GM23248 (cell line): ENCODE measurements at regions not wholly inside any gene's neighbourhood (a gene's known extent, or its start where the extent isn't known, plus 50 kb on each side); places are given as distances from the start of the nearest gene placed in this dataset.

Experiments
- DNase-seq: peaks from one replicate; pipeline ENCODE4 v3.0.0-alpha.2; 2015
- H2AFZ ChIP-seq: fragments of 200-600 bp; sonication (generic); 2 replicates; pipeline ENCODE4 v1.6.1; 2016; ENCODE audit warnings: antibody characterized with exemption
- H3F3A ChIP-seq: fragments of 200-600 bp; sonication (generic); 2 replicates; pipeline ENCODE4 v1.6.1; 2016; ENCODE audit warnings: mild to moderate bottlenecking, antibody characterized with exemption, mixed run types; ENCODE audit not compliant: insufficient read depth
- H3K27ac ChIP-seq: fragments of 200-600 bp; sonication (generic); 2 replicates; pipeline ENCODE4 v1.5.1; 2016; ENCODE audit warnings: mild to moderate bottlenecking
- H3K27me3 ChIP-seq: fragments of 200-600 bp; sonication (generic); replicated peaks from 2 replicates; pipeline ENCODE4 v1.6.1; 2016; ENCODE audit warnings: mild to moderate bottlenecking; ENCODE audit not compliant: insufficient read depth
- H3K36me3 ChIP-seq: fragments of 200-600 bp; sonication (generic); 2 replicates; pipeline ENCODE4 v1.6.1; 2016; ENCODE audit warnings: low read depth, mild to moderate bottlenecking
- H3K4me1 ChIP-seq: fragments of 200-600 bp; sonication (generic); 2 replicates; pipeline ENCODE4 v1.6.1; 2016; ENCODE audit warnings: mild to moderate bottlenecking; ENCODE audit not compliant: insufficient read depth
- H3K4me2 ChIP-seq: fragments of 200-600 bp; sonication (generic); one replicate; pipeline ENCODE4 v1.6.1; 2016; ENCODE audit warnings: mild to moderate bottlenecking; ENCODE audit not compliant: unreplicated experiment
- H3K4me3 ChIP-seq: fragments of 200-600 bp; sonication (generic); 2 replicates; pipeline ENCODE4 v1.5.1; 2016; ENCODE audit warnings: mild to moderate bottlenecking
- H3K79me2 ChIP-seq: fragments of 200-600 bp; sonication (generic); 2 replicates; pipeline ENCODE4 v1.6.1; 2016; ENCODE audit warnings: mild to moderate bottlenecking; ENCODE audit not compliant: insufficient read depth
- H3K9ac ChIP-seq: fragments of 200-600 bp; sonication (generic); 2 replicates; pipeline ENCODE4 v1.6.1; 2016; ENCODE audit warnings: mild to moderate bottlenecking
- H3K9me2 ChIP-seq: fragments of 200-600 bp; sonication (generic); 2 replicates; pipeline ENCODE4 v1.6.1; 2016; ENCODE audit warnings: mixed run types, mild to moderate bottlenecking, moderate library complexity; ENCODE audit not compliant: insufficient read depth
- H3K9me3 ChIP-seq: fragments of 200-600 bp; sonication (generic); one replicate; pipeline ENCODE4 v1.6.1; 2017; ENCODE audit warnings: low read depth
- H4K20me1 ChIP-seq: fragments of 200-600 bp; sonication (generic); 2 replicates; pipeline ENCODE4 v1.6.0; 2016; ENCODE audit not compliant: insufficient read depth
- EZH2 ChIP-seq: fragments of 200-600 bp; sonication (generic); IDR thresholded peaks from 2 replicates; pipeline ENCODE4 v1.6.1; 2018; ENCODE audit warnings: antibody characterized with exemption, mild to moderate bottlenecking; ENCODE audit not compliant: insufficient read depth, poor library complexity, severe bottlenecking
- EZH2phosphoT487 ChIP-seq: fragments of 200-600 bp; sonication (generic); IDR thresholded peaks from 2 replicates; pipeline ENCODE4 v1.6.1; 2018; ENCODE audit warnings: antibody characterized with exemption, moderate library complexity, mild to moderate bottlenecking, low read depth; ENCODE audit not compliant: insufficient read depth
- WGBS, 2 experiments: methylation state at CpG; one replicate each; pipeline ENCODE4 v1.1.6; 2015 to 2017; ENCODE audit warnings: low lambda C conversion rate in 2 of 2, low coverage in 1 of 2; ENCODE audit errors: missing lambda C conversion rate in 2 of 2; 5-methylcytosine and 5-hydroxymethylcytosine counted together
- in situ Hi-C: fragments of 300-500 bp; cut with MboI; formaldehyde crosslinking; loops from 2 replicates; pipeline ENCODE4 v1.15.0; 2020

DNA sequence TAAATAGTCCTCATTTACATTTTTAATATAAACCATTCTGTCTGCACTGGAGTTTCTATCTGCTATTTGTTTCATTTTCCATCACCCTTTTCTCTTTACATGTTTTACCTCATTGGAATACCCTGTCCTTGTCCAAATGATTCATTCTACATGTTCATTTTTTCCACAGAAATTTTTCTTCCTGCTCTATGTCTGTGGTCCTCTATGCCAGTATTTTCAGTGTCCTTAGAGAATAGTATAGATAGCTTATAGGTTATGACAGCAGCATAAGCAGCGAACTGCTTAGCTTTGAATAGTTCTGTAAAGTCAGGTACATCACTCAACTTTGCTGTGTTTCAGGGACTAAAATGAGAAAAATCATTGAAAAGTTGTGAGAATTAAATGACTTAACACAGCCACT, 742.3 kb upstream of the CBLB start:
- Histone ChIP-seq H3K4me2 (peak overlapping the region; percentile 44), H2AFZ (no peak overlapping the region), H3F3A (peaks cover 23% of the 10 kb centered on the region), H3K9ac (no peak overlapping the region), H3K4me3 (no peak overlapping the region), H4K20me1 (no peaks in the 10 kb centered on the region), H3K79me2 (no peaks in the 10 kb centered on the region), H3K36me3 (no peaks in the 10 kb centered on the region), H3K4me1 (peaks cover 36% of the 10 kb centered on the region), H3K27me3 (no peaks in the 10 kb centered on the region), H3K9me3 (no peaks in the 10 kb centered on the region), H3K27ac (peak overlapping the region; percentile 48), H3K9me2 (no peaks in the 10 kb centered on the region)
- DNase-seq, result peak; percentile 24
- TF ChIP-seq EZH2phosphoT487, result no peak
- TF ChIP-seq EZH2, result no peak
- 90 to 100% methylated on average over 1 of the region's 1 CpG for WGBS, 2 experiments
- in situ Hi-C loops, result no loop called here

DNA sequence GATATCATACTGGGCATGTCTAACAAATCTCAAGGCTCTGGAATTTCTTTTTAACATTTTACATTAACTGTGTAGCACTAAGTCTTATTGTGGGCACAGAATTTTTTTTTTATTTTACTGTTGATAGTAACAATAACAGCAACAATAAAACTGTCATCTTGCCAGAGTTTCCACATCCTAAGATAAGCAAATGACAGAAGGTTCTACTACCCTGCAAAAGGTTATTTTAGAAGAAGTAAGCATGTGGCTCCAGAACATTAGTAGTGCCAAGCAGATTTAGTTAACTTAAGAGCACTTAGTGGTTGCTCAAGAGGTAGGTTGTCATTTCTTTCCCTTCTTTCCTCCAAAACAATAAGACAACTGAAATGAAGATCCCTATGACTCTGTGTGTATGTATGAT, 743.0 kb upstream of the CBLB start:
- Histone ChIP-seq H3K27me3 (no peaks in the 10 kb centered on the region), H3K4me2 (no peak overlapping the region), H3K36me3 (no peaks in the 10 kb centered on the region), H3K4me3 (no peak overlapping the region), H3K9me2 (no peaks in the 10 kb centered on the region), H3K27ac (peak overlapping the region; percentile 48; the same call in 1 of the 2 replicates), H2AFZ (0 out of 2 replicates have a peak overlapping the region, but pooled peaks have one; percentile 37), H4K20me1 (no peaks in the 10 kb centered on the region), H3K9me3 (no peaks in the 10 kb centered on the region), H3F3A (peaks cover 30% of the 10 kb centered on the region), H3K4me1 (peaks cover 44% of the 10 kb centered on the region), H3K9ac (no peak overlapping the region), H3K79me2 (no peaks in the 10 kb centered on the region)
- TF ChIP-seq EZH2, result no peak
- TF ChIP-seq EZH2phosphoT487, result no peak
- in situ Hi-C loops, result no loop called here
- DNase-seq, result peak; percentile 23

DNA sequence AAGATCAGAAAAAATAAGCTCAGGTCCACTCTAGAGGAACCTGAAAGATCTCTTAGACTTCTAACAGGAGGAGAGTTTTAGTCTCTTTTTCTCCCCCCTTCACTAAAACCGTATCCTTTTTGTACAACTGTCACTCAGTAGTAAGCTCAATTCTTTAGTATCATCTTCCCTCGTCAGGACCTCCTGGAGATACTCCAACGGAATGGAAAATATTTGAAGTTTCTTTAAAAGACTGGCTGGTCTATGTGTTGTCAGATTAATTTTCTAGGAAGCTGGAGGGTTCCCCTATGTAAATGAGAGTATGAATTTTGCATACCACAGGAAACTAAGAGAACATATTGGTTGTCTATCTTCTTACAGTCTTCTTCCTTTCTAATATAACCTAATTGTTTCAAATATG, 747.7 kb upstream of the CBLB start:
- H3F3A ChIP-seq, result peaks cover 21% of the 10 kb centered on the region
- H2AFZ ChIP-seq, result peak overlapping the region; percentile 31
- no peaks in the 10 kb centered on the region for H4K20me1 ChIP-seq
- 69 to 81% methylated on average over 3 of the region's 3 CpGs for WGBS, 2 experiments
- no peak overlapping the region for H3K4me2 ChIP-seq
- no peaks in the 10 kb centered on the region for H3K79me2 ChIP-seq
- H3K27me3 ChIP-seq, result no peaks in the 10 kb centered on the region
- no peak overlapping the region for H3K9ac ChIP-seq
- no peak overlapping the region for H3K4me3 ChIP-seq
- no peak for DNase-seq
- H3K27ac ChIP-seq, result peak overlapping the region; percentile 39
- no peaks in the 10 kb centered on the region for H3K9me3 ChIP-seq
- no peaks in the 10 kb centered on the region for H3K9me2 ChIP-seq
- no peaks in the 10 kb centered on the region for H3K36me3 ChIP-seq
- no peak for TF ChIP-seq EZH2phosphoT487
- no peak for TF ChIP-seq EZH2
- in situ Hi-C loops, result no loop called here
- H3K4me1 ChIP-seq, result peaks cover 30% of the 10 kb centered on the region

DNA sequence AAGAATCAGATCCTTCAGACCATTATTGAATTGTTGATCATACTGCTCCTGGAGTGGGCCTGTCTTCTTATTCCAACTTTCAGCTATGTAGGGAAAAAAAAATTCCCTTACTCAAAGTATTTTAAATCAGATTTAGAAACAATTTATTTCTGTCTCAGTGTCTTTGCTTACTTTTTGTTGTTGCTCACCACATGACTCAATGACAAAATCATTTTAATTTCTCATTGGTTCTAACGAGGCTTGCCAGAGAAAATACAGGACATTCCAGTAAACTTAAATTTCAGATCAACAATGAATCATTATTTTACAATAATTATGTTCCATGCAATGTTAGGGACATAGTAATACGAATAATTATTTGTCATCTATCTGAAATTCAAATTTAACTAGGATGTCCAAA, 748.5 kb upstream of the CBLB start:
- TF ChIP-seq EZH2 (no peak), EZH2phosphoT487 (no peak)
- DNase-seq, result peak; percentile 60
- Histone ChIP-seq H2AFZ (peak overlapping the region; percentile 31), H3F3A (peaks cover 21% of the 10 kb centered on the region), H3K9me2 (no peaks in the 10 kb centered on the region), H4K20me1 (no peaks in the 10 kb centered on the region), H3K9me3 (no peaks in the 10 kb centered on the region), H3K4me2 (no peak overlapping the region), H3K79me2 (no peaks in the 10 kb centered on the region), H3K27ac (peak overlapping the region; percentile 39), H3K4me1 (peaks cover 25% of the 10 kb centered on the region), H3K4me3 (no peak overlapping the region), H3K27me3 (no peaks in the 10 kb centered on the region), H3K9ac (no peak overlapping the region), H3K36me3 (no peaks in the 10 kb centered on the region)
- WGBS, 2 experiments, result 6 to 8% methylated on average over 2 of the region's 2 CpGs
- in situ Hi-C loops, result no loop called here

DNA sequence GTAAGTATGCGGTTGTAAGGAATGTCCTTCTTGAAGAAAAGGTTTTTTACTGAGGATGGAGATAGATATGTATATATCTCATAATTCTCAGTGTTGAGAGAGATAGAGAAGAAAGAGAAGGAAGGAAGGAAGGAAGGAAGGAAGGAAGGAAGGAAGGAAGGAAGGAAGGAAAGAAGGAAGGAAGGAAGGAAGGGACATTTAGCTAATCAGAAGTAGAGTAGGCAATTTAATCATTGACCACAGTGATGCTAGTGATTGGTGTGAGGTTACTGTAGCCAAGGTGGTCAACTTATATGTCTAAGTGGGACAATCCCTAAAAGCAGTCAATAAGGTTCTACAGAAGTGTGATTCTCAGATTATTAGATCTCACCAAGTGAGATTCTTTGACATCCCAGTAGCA, 751.8 kb upstream of the CBLB start:
- H3F3A ChIP-seq, result peaks cover 21% of the 10 kb centered on the region
- in situ Hi-C loops, result loop anchor here (10.0 kb wide), 1 partner anchor 434 kb away; no protein-coding TSS in a partner anchor
- no peaks in the 10 kb centered on the region for H3K27me3 ChIP-seq
- TF ChIP-seq EZH2phosphoT487, result no peak
- TF ChIP-seq EZH2, result no peak
- DNase-seq, result no peak
- 92 to 100% methylated on average over 1 of the region's 1 CpG for WGBS, 2 experiments
- H3K4me1 ChIP-seq, result peaks cover 24% of the 10 kb centered on the region
- no peaks in the 10 kb centered on the region for H3K9me3 ChIP-seq
- 0 out of 2 replicates have a peak, but pooled peaks cover 5% of the 10 kb centered on the region for H3K36me3 ChIP-seq
- no peak overlapping the region for H3K4me3 ChIP-seq
- H3K4me2 ChIP-seq, result no peak overlapping the region
- no peak overlapping the region for H3K9ac ChIP-seq
- no peaks in the 10 kb centered on the region for H4K20me1 ChIP-seq
- no peak overlapping the region for H3K27ac ChIP-seq
- no peaks in the 10 kb centered on the region for H3K9me2 ChIP-seq
- no peaks in the 10 kb centered on the region for H3K79me2 ChIP-seq
- no peak overlapping the region for H2AFZ ChIP-seq
